SU-DHL-6 (cell line): ENCODE measurements at regions not wholly inside any gene's neighbourhood (a gene's known extent, or its start where the extent isn't known, plus 50 kb on each side); places are given as distances from the start of the nearest gene placed in this dataset.

Source experiments
- EZH2phosphoT487 ChIP-seq: fragments of 200-600 bp; sonication (generic), shearing (Covaris generic); conservative IDR thresholded peaks from 2 replicates; pipeline ENCODE4 v1.6.1; 2018; ENCODE audit warnings: mild to moderate bottlenecking, antibody characterized with exemption, low read length, moderate library complexity, mixed read lengths
- TF ChIP-seq, protein P1 (sequence below): fragments of 200-600 bp; sonication (generic); IDR thresholded peaks from one replicate; pipeline ENCODE4 v1.5.1; 2017; ENCODE audit warnings: antibody characterized with exemption, mild to moderate bottlenecking, low read length, moderate library complexity; ENCODE audit not compliant: insufficient read depth, poor library complexity, severe bottlenecking

DNA sequence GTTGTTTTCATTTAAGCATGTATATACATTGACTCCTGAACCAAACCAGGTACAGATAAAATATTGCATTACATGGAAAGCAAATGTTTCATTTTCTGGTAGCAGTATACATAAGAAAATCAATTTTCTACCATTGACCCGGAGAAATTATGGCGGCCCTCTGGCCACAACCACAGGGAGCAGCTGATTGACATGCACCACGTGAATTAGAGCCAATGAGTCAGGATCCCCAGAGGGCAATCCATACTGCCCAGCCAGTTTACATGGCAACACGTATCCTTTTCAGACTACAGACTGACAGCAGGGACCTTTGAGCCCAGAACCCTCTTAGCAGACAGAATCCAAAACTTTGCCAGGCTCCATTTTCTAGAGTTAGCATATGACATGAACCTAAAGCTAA is 272.2 kb upstream of the NEBL start:
- TF ChIP-seq EZH2phosphoT487, result no peak
- TF ChIP-seq, protein P1, sequence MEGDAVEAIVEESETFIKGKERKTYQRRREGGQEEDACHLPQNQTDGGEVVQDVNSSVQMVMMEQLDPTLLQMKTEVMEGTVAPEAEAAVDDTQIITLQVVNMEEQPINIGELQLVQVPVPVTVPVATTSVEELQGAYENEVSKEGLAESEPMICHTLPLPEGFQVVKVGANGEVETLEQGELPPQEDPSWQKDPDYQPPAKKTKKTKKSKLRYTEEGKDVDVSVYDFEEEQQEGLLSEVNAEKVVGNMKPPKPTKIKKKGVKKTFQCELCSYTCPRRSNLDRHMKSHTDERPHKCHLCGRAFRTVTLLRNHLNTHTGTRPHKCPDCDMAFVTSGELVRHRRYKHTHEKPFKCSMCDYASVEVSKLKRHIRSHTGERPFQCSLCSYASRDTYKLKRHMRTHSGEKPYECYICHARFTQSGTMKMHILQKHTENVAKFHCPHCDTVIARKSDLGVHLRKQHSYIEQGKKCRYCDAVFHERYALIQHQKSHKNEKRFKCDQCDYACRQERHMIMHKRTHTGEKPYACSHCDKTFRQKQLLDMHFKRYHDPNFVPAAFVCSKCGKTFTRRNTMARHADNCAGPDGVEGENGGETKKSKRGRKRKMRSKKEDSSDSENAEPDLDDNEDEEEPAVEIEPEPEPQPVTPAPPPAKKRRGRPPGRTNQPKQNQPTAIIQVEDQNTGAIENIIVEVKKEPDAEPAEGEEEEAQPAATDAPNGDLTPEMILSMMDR, result no peak
